Breast epithelium (tissue), 3 donors: ENCODE measurements at regions not wholly inside any gene's neighbourhood (a gene's known extent, or its start where the extent isn't known, plus 50 kb on each side); places are given as distances from the start of the nearest gene placed in this dataset.

ENCODE experiments used
- POLR2A ChIP-seq: fragments of 450-650 bp; IDR thresholded peaks from one replicate; pipeline ENCODE4 v1.6.1; 2016; ENCODE audit warnings: antibody characterized with exemption, mild to moderate bottlenecking, moderate library complexity
- TF ChIP-seq, protein P1 (sequence below), 3 donors: fragments of 450-650 bp; IDR thresholded peaks; one replicate each; pipeline ENCODE4 v1.5.1; 2016 to 2017; ENCODE audit warnings: antibody characterized with exemption in 3 of 3, mild to moderate bottlenecking in 3 of 3, moderate library complexity in 3 of 3

GRCh38 chr22:27255580-27255979 lies 546.0 kb downstream of the MN1 start:
- TF ChIP-seq, protein P1, sequence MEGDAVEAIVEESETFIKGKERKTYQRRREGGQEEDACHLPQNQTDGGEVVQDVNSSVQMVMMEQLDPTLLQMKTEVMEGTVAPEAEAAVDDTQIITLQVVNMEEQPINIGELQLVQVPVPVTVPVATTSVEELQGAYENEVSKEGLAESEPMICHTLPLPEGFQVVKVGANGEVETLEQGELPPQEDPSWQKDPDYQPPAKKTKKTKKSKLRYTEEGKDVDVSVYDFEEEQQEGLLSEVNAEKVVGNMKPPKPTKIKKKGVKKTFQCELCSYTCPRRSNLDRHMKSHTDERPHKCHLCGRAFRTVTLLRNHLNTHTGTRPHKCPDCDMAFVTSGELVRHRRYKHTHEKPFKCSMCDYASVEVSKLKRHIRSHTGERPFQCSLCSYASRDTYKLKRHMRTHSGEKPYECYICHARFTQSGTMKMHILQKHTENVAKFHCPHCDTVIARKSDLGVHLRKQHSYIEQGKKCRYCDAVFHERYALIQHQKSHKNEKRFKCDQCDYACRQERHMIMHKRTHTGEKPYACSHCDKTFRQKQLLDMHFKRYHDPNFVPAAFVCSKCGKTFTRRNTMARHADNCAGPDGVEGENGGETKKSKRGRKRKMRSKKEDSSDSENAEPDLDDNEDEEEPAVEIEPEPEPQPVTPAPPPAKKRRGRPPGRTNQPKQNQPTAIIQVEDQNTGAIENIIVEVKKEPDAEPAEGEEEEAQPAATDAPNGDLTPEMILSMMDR (IDR thresholded peaks at IDR 0.05) = no peak
- no peak for TF ChIP-seq POLR2A
